ENCODE measurements at regions not wholly inside any gene's neighbourhood (a gene's known extent, or its start where the extent isn't known, plus 50 kb on each side); places are given as distances from the start of the nearest gene placed in this dataset.

DNA sequence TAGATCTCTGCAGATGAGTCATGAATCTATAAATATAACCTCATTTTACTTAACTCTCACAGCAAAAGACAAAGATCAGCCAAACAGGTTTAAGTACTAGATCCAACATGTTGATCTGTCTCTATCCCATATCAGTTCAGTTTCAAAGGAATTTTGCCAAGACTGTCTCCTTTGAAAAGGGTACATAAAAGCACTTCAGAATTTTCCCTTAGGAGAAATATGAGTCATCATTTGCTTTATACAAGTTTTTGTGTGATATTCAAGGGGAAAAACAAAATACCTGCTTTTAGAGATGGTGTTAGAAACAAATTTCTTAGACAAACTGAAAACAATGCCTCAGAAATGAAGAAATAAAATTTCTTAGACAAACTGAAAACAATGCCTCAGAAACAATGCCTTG is 73.5 kb upstream of the LRRC7 start:
- TF ChIP-seq, protein P1, sequence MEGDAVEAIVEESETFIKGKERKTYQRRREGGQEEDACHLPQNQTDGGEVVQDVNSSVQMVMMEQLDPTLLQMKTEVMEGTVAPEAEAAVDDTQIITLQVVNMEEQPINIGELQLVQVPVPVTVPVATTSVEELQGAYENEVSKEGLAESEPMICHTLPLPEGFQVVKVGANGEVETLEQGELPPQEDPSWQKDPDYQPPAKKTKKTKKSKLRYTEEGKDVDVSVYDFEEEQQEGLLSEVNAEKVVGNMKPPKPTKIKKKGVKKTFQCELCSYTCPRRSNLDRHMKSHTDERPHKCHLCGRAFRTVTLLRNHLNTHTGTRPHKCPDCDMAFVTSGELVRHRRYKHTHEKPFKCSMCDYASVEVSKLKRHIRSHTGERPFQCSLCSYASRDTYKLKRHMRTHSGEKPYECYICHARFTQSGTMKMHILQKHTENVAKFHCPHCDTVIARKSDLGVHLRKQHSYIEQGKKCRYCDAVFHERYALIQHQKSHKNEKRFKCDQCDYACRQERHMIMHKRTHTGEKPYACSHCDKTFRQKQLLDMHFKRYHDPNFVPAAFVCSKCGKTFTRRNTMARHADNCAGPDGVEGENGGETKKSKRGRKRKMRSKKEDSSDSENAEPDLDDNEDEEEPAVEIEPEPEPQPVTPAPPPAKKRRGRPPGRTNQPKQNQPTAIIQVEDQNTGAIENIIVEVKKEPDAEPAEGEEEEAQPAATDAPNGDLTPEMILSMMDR (IDR thresholded peaks at IDR 0.05): no peak
- no peak for TF ChIP-seq ZFX (IDR thresholded peaks at IDR 0.05; ENCODE audit: borderline replicate concordance)

Measured in 22Rv1 (cell line).